Loucy (cell line): ENCODE measurements at regions not wholly inside any gene's neighbourhood (a gene's known extent, or its start where the extent isn't known, plus 50 kb on each side); places are given as distances from the start of the nearest gene placed in this dataset.

Source experiments
- H2AFZ ChIP-seq: fragments of 200-600 bp; sonication (generic); 2 replicates; pipeline ENCODE4 v1.6.0; 2016; ENCODE audit warnings: antibody characterized with exemption, mild to moderate bottlenecking, low read length, moderate library complexity
- H3F3A ChIP-seq: fragments of 200-600 bp; 2 replicates; pipeline ENCODE4 v1.6.0; 2016; ENCODE audit warnings: antibody characterized with exemption, low read depth, mild to moderate bottlenecking
- H3K27me3 ChIP-seq: fragments of 200-600 bp; sonication (generic); 2 replicates; pipeline ENCODE4 v1.6.1; 2014; ENCODE audit warnings: low read length, mild to moderate bottlenecking; ENCODE audit not compliant: insufficient read depth, poor library complexity, severe bottlenecking
- H3K36me3 ChIP-seq: fragments of 200-600 bp; sonication (generic); 2 replicates; pipeline ENCODE4 v1.6.1; 2016; ENCODE audit warnings: low read length; ENCODE audit not compliant: insufficient read depth
- H3K4me1 ChIP-seq: fragments of 200-600 bp; sonication (generic); 2 replicates; pipeline ENCODE4 v1.5.1; 2014; ENCODE audit warnings: low read length, mild to moderate bottlenecking; ENCODE audit not compliant: insufficient read depth, poor library complexity, severe bottlenecking
- H3K4me2 ChIP-seq: fragments of 200-600 bp; sonication (generic); 2 replicates; pipeline ENCODE4 v1.6.0; 2014; ENCODE audit warnings: antibody characterized with exemption, low read length, low read depth, mild to moderate bottlenecking; ENCODE audit not compliant: poor library complexity, severe bottlenecking
- H3K4me3 ChIP-seq: fragments of 200-600 bp; sonication (generic); 2 replicates; pipeline ENCODE4 v1.5.1; 2014; ENCODE audit warnings: low read length, mild to moderate bottlenecking, mixed read lengths; ENCODE audit not compliant: poor library complexity, severe bottlenecking
- H3K79me2 ChIP-seq: fragments of 200-600 bp; sonication (generic); 2 replicates; pipeline ENCODE4 v1.6.1; 2014; ENCODE audit warnings: low read length; ENCODE audit not compliant: insufficient read depth
- H3K9ac ChIP-seq: fragments of 200-600 bp; sonication (generic); 2 replicates; pipeline ENCODE4 v1.6.0; 2014; ENCODE audit warnings: mild to moderate bottlenecking, low read depth, low read length, moderate library complexity; ENCODE audit not compliant: poor library complexity, severe bottlenecking
- H3K9me2 ChIP-seq: fragments of 200-600 bp; sonication (generic); replicated peaks from 2 replicates; pipeline ENCODE4 v1.6.1; 2016; ENCODE audit warnings: low read depth, low read length, mixed read lengths
- H3K9me3 ChIP-seq: fragments of 200-600 bp; sonication (generic); 2 replicates; pipeline ENCODE4 v1.6.1; 2014; ENCODE audit warnings: mild to moderate bottlenecking, antibody characterized with exemption, low read length, low read depth; ENCODE audit not compliant: insufficient read depth
- H4K20me1 ChIP-seq: fragments of 200-600 bp; sonication (generic); 2 replicates; pipeline ENCODE4 v1.6.0; 2014; ENCODE audit warnings: antibody characterized with exemption, low read length, mild to moderate bottlenecking; ENCODE audit not compliant: insufficient read depth, poor library complexity, severe bottlenecking
- EZH2phosphoT487 ChIP-seq: fragments of 200-600 bp; IDR thresholded peaks from 2 replicates; pipeline ENCODE4 v1.6.1; 2018; ENCODE audit warnings: antibody characterized with exemption, mild to moderate bottlenecking, moderate library complexity, borderline replicate concordance
- TF ChIP-seq, protein P1 (sequence below): fragments of 200-600 bp; sonication (generic); conservative IDR thresholded peaks from 2 replicates; pipeline ENCODE4 v1.5.1; 2014; ENCODE audit warnings: mild to moderate bottlenecking, antibody characterized with exemption, low read length

DNA sequence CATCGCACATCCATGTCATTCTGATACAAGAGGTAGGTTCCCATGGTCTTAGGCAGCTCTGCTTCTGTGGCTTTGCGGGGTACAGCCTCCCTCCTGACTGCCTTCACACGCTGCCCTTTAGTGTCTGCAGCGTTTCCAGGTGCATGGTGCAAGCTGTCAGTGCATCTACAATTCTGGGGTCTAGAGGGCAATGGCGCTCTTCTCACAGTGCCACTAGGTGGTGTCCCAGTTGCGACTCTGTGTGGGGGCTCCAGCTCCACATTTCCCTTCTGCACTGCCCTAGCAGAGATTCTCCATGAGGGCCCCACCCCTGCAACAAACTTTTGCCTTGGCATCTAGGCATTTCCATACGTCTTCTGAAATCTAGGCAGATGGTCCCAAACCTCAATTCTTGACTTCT, 138.2 kb upstream of the BRINP3 start:
- H4K20me1 ChIP-seq = no peaks in the 10 kb centered on the region
- H3K9me2 ChIP-seq = no peaks in the 10 kb centered on the region
- no peaks in the 10 kb centered on the region for H3K4me1 ChIP-seq
- no peaks in the 10 kb centered on the region for H3F3A ChIP-seq
- H3K4me2 ChIP-seq = no peak overlapping the region
- H3K36me3 ChIP-seq = no peaks in the 10 kb centered on the region
- TF ChIP-seq, protein P1, sequence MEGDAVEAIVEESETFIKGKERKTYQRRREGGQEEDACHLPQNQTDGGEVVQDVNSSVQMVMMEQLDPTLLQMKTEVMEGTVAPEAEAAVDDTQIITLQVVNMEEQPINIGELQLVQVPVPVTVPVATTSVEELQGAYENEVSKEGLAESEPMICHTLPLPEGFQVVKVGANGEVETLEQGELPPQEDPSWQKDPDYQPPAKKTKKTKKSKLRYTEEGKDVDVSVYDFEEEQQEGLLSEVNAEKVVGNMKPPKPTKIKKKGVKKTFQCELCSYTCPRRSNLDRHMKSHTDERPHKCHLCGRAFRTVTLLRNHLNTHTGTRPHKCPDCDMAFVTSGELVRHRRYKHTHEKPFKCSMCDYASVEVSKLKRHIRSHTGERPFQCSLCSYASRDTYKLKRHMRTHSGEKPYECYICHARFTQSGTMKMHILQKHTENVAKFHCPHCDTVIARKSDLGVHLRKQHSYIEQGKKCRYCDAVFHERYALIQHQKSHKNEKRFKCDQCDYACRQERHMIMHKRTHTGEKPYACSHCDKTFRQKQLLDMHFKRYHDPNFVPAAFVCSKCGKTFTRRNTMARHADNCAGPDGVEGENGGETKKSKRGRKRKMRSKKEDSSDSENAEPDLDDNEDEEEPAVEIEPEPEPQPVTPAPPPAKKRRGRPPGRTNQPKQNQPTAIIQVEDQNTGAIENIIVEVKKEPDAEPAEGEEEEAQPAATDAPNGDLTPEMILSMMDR = peak; percentile 31; the same call in 1 of the 2 replicates
- TF ChIP-seq EZH2phosphoT487 = no peak
- no peak overlapping the region for H2AFZ ChIP-seq
- no peaks in the 10 kb centered on the region for H3K9me3 ChIP-seq
- H3K27me3 ChIP-seq = no peaks in the 10 kb centered on the region
- no peak overlapping the region for H3K9ac ChIP-seq
- no peaks in the 10 kb centered on the region for H3K79me2 ChIP-seq
- H3K4me3 ChIP-seq = no peak overlapping the region

DNA sequence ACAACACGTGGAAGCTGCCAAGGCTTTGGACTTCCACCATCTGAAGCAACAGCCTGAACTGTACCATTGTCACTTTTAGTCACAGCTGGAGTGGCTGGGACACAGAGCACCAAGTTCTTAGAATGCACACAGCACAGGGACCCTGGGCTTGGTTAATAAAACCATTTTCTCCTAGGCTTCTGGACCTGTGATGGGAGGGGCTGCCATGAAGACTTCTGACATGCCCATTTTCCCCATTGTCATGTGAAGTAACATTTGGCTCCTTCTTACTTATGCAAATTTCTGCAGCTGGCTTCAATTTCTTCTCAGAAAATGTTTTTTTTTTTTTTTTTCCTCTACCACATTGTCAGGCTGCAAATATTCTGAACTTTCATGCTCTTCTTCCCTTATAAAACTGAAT, 138.6 kb upstream of the BRINP3 start:
- no peaks in the 10 kb centered on the region for H3K9me2 ChIP-seq

DNA sequence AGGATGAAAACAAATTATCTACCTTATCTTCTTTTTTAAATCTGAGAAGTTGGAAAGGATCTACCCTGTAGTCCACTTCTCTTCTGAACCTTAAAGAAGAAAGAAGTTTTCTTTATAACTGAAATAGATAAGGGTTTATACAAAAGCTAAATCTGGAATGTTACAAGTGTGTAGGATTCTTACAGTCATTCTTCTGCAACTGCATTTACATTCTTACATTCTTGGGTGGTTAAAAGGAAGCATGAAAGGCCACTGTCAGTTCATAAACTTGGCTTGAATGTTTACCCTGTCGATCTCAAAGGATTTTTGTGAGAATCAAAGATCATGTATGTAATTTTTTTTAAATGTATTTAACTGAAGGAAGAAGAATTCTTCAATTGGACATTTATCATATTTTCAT, 142.1 kb upstream of the BRINP3 start:
- H2AFZ ChIP-seq = no peak overlapping the region
- H3K36me3 ChIP-seq = no peaks in the 10 kb centered on the region
- H3K9ac ChIP-seq = no peak overlapping the region
- H4K20me1 ChIP-seq = no peaks in the 10 kb centered on the region
- no peak for TF ChIP-seq EZH2phosphoT487
- TF ChIP-seq, protein P1 = no peak
- no peak overlapping the region for H3K4me2 ChIP-seq
- H3K9me3 ChIP-seq = no peaks in the 10 kb centered on the region
- H3K27me3 ChIP-seq = no peaks in the 10 kb centered on the region
- no peaks in the 10 kb centered on the region for H3K79me2 ChIP-seq
- H3F3A ChIP-seq = no peaks in the 10 kb centered on the region
- H3K4me3 ChIP-seq = no peak overlapping the region
- H3K9me2 ChIP-seq = no peaks in the 10 kb centered on the region
- H3K4me1 ChIP-seq = no peaks in the 10 kb centered on the region

More for the DNA sequence above, 138.6 kb upstream of the BRINP3 start:
- Histone ChIP-seq H3K4me3 (no peak overlapping the region), H3K79me2 (no peaks in the 10 kb centered on the region), H3F3A (no peaks in the 10 kb centered on the region), H3K4me2 (no peak overlapping the region), H3K36me3 (no peaks in the 10 kb centered on the region), H3K4me1 (no peaks in the 10 kb centered on the region), H2AFZ (no peak overlapping the region), H3K27me3 (no peaks in the 10 kb centered on the region), H3K9ac (no peak overlapping the region), H4K20me1 (no peaks in the 10 kb centered on the region), H3K9me3 (no peaks in the 10 kb centered on the region)
- no peak for TF ChIP-seq EZH2phosphoT487
- TF ChIP-seq, protein P1 = no peak
